NCI-H460 (cell line): ENCODE measurements at regions not wholly inside any gene's neighbourhood (a gene's known extent, or its start where the extent isn't known, plus 50 kb on each side); places are given as distances from the start of the nearest gene placed in this dataset.
"Not testable (repeated sequence)": the region's sequence is repeated elsewhere in the genome, so short reads cannot be mapped to it uniquely, and the experiment has no call there.

Source experiments
- DNase-seq: peaks from one replicate; pipeline ENCODE4 v3.0.0-alpha.2; 2016; ENCODE audit warnings: low read depth; ENCODE audit errors: extremely low read depth

DNA sequence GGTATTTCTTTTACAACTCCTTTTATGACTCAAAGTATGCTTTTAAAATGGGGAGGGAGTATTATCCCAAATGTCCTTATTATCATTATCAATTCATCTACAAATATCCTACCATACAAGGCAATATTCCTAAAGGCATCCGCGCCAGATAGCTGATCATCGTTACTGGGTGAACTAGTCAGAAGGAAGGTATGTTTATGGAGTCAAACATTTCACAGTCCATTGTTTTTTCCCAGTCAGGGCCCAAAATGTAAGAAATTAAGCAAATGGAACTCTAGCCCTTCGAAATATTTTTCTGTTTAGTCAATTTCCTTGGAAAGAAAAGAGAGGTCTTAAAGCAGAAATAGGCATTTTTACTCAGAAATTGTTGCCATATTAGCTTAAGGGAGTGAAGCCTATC lies 188.5 kb upstream of the CCNG1 start:
- no peak for DNase-seq

DNA sequence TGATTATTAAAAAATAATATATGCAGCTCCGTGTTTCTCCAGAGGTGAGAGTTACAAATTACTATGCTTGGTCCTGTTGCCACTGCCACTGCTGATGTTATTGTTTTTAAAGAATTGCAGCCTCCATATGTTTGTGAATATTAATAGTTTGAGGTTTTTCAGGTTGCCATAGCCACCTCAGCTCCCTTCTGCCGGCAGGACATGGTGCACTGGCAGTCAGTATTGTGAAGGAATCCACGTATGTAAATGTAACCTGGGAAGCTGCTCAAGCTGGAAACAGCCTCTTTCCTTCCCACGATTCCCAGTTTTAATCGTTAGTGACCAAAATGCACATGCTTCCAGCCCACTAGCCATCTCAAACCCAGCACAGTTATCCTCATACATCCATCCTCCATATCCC lies 184.4 kb upstream of the CCNG1 start:
- DNase-seq, result no peak

DNA sequence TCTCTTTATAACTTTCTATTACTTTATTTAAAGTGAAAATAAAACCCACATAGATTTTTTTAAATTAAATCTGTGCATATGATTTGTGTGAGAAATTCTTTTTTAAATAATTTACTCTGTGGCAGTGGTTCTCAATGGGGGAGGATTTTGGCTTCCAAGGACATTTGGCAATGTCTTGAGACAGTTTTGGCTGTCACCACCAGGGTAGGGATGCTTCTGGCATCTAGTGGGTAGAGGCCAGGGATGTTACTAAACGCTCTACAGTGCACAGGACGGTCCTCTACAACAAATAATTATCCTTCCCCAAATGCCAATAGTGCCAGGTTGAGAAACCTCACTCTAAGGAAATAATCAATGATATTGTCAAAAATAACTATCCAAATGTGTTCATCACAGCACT lies 177.9 kb upstream of the CCNG1 start:
- no peak for DNase-seq

DNA sequence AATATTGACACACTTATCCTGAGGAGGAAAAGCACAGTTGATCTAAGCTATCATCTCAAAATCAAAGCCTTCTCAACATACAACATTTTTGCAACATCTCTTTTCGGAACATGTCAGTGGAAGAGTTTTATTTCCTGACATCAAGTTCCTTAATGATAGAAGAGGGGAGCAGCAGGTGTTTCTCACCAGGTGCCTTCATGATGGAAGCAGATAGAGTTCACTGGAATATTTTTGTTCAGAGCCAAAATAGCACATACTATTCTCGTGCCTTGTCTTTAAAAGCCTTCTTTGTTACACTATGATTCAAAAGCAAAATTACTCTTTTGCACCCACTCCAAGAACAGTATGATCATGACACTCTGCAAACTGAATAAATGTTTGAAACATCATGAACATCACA lies 176.9 kb upstream of the CCNG1 start:
- DNase-seq, result no peak

DNA sequence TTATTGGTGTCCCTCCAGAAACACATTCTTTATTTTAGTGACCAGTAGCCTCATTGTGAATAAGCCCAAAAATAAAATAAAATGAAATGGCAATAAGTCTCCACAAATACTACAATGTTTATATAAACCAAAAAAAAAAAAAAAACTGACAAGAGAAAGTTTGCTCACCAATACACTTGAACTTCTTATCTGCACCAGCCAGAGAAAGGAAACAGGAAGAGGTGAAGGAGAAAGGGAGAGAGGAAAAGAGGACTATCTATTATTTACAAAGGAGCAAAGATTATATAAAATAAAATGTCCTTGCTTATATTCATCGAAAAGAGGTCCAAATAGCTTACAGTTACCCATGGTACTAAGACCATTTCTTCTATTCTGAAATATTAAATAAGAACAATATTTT lies 176.4 kb upstream of the CCNG1 start:
- DNase-seq, result no peak

DNA sequence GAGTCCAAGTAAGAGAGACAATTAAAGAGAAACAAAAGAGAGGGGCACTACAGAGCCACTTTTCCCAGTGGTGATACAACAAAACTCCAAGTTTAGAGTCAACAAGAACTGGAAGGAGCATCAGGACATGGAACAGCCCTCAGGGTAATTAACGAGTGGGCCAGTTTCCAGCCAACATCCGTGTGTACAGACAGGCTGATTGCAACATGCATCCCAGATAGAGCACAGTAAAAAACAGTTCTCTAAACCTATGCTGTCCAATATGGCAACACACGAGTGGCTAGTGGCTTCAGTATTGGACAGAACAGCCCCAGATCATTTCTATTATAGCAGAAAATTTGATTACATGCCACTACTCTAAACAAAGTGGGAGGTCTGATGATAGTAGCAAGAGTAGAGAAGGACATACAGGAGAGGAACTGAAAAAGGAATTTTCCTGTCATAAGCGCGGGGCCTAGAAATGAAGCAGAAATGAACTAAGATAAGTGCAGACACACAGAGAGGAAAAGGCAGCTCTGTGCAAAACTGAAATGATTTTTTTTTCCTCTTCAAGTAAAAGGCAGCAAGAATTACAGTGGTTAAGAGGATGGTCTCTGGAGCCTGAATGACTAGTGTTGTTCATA lies 175.6 kb upstream of the CCNG1 start:
- no peak for DNase-seq

GRCh38 chr5:163266249-163266648 lies 171.1 kb upstream of the CCNG1 start:
- not testable (repeated sequence) for DNase-seq

GRCh38 chr5:163269624-163270023 lies 167.8 kb upstream of the CCNG1 start:
- DNase-seq, result no peak

DNA sequence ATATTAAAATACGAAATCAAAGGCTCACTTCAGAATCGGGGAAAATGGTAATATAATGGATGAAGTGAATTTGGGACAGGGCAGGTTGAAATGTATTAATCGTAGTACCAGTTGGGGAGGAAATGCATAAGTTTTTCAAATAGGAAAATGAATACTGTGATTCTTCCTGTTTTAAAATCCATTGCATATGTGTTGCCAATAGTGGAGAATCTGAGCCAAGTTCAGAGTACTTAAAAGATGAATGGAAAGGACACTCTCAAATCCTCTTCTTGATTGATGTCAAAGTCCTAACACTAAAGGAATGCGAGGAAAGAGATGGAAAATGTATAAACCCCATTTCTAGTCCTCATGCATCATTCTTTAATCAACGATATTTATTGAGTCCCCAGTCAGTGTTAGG lies 160.9 kb upstream of the CCNG1 start:
- no peak for DNase-seq

GRCh38 chr5:163280897-163281296 lies 156.5 kb upstream of the CCNG1 start:
- DNase-seq, result not testable (repeated sequence)

DNA sequence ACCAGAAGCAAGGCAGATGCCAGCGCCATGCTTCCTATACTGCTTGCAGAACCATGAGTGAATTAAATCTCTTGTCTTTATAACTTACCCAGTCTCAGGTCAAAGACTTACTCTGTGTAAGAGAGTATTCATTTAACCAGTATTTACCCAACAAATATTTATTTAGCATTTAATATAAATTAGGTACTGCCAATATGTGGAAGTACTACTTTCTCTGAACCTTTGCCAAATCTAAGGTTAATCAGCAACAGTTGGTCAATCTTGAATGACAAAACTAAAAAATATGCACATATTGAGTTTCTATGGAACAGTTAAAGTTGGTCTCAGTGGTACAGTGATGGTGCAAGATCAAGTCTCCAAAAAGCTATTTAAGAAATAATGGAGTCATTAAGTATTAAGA lies 155.9 kb upstream of the CCNG1 start:
- DNase-seq, result no peak

DNA sequence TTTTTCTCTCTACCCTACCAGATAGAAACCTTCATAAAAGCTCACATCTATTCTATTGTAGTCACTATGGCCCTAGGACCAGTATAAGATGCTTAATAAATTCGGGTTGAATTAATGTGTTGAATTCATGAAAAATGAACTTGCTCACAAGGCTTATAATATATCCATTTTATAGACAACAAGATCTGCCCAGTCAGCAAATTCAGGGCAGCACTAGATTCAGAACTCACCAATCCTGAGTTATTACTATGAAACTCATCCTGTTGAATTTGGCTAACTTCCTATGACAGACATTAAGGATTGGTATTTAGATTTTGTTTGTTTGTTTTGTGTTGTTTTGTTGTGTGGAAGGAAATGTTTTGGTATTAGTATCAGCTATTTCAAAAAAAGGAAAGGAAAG lies 143.6 kb upstream of the CCNG1 start:
- no peak for DNase-seq

- no peak for DNase-seq
Measured at GRCh38 chr5:163303718-163304117, 133.7 kb upstream of the CCNG1 start.

DNA sequence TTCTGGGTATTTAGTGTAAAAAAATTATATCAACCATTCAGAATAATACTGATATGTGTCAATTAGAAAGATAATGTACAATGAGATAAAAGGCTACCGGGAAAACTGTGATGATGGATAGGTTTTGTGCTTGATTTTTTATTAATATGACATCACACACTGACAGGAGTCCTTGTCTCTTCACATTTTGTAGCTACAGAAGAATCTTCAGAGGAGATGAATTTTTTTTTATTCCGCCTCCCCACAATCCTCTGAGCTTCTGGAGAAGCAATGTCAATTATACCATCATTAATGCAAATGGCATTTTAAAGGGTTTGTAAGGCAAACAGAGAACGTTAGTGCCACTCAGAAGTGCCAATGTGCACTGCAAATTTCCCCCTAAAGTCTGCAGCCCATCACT lies 131.7 kb upstream of the CCNG1 start:
- no peak for DNase-seq

DNA sequence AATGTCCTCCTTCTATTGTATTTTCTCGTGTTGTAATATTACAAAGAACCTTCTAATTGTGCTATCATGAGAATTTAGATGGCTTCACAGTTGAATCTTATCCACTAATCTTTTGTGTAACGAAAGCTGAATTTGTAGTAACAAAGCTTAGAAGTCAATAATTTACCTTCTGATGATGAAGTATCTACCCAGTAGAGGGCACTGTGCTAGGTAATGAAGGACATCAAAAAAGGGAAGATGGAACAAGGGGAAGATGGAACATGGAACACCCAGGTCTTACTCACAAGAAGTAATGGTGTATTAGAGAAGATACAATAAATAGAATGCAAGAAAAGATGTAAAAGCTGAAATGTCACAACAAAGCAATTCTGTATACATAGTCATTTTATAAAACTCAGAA lies 131.0 kb upstream of the CCNG1 start:
- peak; percentile 3 for DNase-seq

DNA sequence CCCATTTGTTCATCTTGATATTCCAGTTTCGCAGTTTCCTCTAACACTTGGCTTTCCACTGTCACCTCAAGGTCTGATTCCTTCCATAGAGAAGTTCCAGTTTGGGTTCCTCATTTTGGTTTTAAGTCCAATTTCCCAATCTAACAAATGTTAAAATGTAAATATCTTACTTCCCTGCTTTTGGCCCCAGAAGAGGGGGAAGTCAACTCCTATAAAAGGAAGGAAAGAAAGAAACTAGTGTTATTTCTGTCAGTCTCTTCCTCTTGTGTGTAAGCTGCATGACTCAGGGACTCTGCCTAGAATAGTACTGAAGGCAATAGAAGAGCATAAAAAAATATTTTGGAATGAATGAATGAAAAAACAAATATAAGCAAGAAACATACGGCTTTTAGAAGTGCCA lies 127.5 kb upstream of the CCNG1 start:
- DNase-seq, result no peak

DNA sequence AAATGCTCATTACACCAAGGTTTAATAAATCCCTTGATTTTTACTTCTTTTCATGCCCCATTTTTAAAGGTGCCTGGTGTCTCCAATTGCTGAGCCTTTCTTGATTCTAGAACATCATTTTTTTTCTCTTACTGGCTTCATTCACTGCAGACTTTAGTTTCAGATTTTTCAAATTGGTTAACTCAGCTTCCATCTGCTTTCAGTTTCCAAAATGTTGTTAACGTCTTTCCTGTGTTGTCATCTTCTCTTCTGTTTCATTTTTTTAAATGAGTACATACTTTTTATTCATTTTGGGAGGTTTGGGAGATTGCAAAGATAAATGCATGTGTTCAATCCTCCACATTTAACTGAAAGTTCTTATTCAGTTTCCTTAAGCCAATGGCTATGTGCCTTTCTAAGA lies 126.4 kb upstream of the CCNG1 start:
- no peak for DNase-seq

DNA sequence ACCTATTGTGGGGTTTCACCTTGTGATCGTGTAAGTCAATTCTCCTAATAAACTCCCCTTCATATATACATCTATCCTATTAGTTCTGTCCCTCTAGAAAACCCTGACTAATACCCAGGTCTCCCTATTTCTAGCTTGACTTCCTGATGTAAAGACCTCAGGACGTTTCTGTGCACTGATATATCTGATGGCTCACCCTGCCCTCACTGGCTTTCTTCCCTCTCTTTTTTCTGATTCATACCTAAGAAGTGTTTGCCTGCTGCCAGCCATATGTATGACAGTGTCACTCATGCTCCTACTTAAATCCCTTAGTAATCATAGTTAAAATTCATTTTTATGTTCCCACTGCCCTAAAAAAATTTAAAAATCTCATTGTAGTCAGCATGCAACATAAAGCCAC lies 124.8 kb upstream of the CCNG1 start:
- DNase-seq, result no peak

DNA sequence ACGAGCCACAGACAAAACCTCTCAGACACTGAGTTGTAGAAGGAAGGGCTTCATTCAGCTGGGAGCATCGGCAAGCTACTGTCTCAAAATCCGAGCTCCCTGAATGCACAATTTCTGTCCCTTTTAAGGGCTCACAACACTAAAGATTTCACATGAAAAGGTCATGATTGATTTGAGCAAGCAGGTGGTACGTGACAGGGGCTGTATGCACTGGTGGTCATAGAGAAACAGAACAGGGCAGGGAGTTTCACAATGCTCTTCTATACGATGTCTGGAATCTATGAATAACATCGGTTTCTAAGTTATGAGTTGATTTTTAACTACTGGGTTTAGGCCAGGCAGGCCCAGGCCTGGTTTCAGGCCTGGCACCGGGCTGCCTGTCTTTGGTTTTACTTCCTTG lies 124.3 kb upstream of the CCNG1 start:
- not testable (repeated sequence) for DNase-seq

- DNase-seq, result not testable (repeated sequence)
Measured at GRCh38 chr5:163316374-163316773, 121.0 kb upstream of the CCNG1 start.

GRCh38 chr5:163318707-163319106 lies 118.7 kb upstream of the CCNG1 start:
- no peak for DNase-seq

DNA sequence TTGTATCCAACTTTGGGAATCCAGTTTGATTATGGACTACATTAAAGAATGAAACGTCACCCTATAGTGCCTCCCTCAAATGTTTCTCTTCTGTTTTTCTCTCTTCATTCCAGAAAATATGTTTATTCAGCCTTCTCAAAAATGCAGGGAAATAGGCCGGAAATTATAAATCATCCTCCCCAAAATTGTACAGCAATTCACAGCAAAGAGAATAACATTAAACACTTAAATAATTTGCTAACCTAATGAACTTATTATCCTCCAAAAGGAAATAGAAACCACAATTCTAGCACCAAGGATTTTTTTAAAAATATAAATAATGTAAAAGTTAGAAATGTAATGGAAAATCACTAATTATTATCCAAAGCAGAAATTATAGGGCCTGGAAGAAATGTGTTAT lies 115.9 kb upstream of the CCNG1 start:
- no peak for DNase-seq
